Upper lobe of left lung (tissue), 6 donors: ENCODE measurements at regions not wholly inside any gene's neighbourhood (a gene's known extent, or its start where the extent isn't known, plus 50 kb on each side); places are given as distances from the start of the nearest gene placed in this dataset.

Experiments used
- ATAC-seq, 2 donors: fragments of 200-7000 bp; cut with Tn5 transposase; one replicate each; pipeline ENCODE4 v1.9.1; 2022; ENCODE audit warnings: mild to moderate bottlenecking in 2 of 2, moderate library complexity in 2 of 2; ENCODE audit not compliant: low FRiP score in 2 of 2
- DNase-seq, 2 donors: peaks; one replicate each; pipeline ENCODE4 v3.0.0-alpha.2; 2019 to 2020
- H3K27ac ChIP-seq, 4 donors: fragments of 200-600 bp; sonication (generic); one replicate each; pipeline ENCODE4 v1.5.1; 2016 to 2019
- H3K27me3 ChIP-seq, 4 donors: fragments of 200-600 bp; sonication (generic); one replicate each; pipeline ENCODE4 v1.5.1; 2017 to 2019
- H3K36me3 ChIP-seq, 4 donors: fragments of 200-600 bp; sonication (generic); one replicate each; pipeline ENCODE4 v1.5.1; 2016 to 2019
- H3K4me1 ChIP-seq, 4 donors: fragments of 200-600 bp; sonication (generic); one replicate each; pipeline ENCODE4 v1.5.1; 2018 to 2019
- H3K4me3 ChIP-seq, 4 donors: fragments of 200-600 bp; sonication (generic); one replicate each; pipeline ENCODE4 v1.5.1; 2017 to 2019; ENCODE audit warnings: mild to moderate bottlenecking in 2 of 4, moderate library complexity in 1 of 4
- H3K9me3 ChIP-seq, 4 donors: fragments of 200-600 bp; sonication (generic); one replicate each; pipeline ENCODE4 v1.5.1; 2018 to 2019
- EP300 ChIP-seq, 4 donors: sonication (generic); formaldehyde crosslinking; IDR thresholded peaks; one replicate each; pipeline ENCODE4 v1.5.1; 2017; ENCODE audit warnings: antibody characterized with exemption in 4 of 4, control low read depth in 2 of 4
- POLR2A ChIP-seq, 4 donors: fragments of 450-650 bp; IDR thresholded peaks; one replicate each; pipeline ENCODE4 v1.5.1; 2016 to 2017; ENCODE audit warnings: antibody characterized with exemption in 4 of 4, mild to moderate bottlenecking in 2 of 4
- POLR2AphosphoS5 ChIP-seq, 2 donors: sonication (generic); formaldehyde crosslinking; IDR thresholded peaks; one replicate each; pipeline ENCODE4 v1.5.1; 2017; ENCODE audit warnings: antibody characterized with exemption in 2 of 2
- WGBS, 2 donors: methylation state at CpG; one replicate each; pipeline ENCODE4 v1.1.5; 2017 to 2018; 5-methylcytosine and 5-hydroxymethylcytosine counted together
- TF ChIP-seq, protein P1 (sequence below), 6 experiments: fragments of 450-650 bp in 4 of 6; fragments of 200-600 bp in 2 of 6; sonication (generic) in 2 of 6; IDR thresholded peaks; one replicate each; pipeline ENCODE4 v1.5.1; 2016 to 2019; ENCODE audit warnings: antibody characterized with exemption in 6 of 6
- donor health status: DM: no; HTN: no; CAD: no; lungs with moderate emphysema.
- donor health status: DM: no; HTN: yes; CAD: no; lungs with severe emphysema.

DNA sequence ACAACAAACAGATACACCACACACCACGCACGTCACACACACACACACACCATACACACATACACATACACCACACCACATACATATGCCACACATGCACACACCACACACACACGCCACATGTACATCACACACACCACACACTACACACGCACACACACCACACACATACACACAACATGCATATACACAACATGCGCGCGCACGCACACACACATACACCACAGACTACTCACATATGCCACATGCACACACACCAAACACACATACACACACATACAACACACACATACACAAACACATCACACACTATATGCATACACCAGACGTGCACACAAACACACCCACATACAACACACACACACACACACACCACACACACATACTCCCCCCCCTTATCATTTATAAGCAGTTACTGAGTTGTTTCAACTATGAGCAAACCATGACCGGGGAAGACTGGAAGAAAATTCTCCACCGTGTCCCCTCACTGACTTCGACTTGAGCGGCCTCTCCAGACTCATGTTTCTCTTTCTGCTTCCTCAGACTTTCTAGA lies 126.7 kb upstream of the IQSEC1 start:
- H3K36me3 ChIP-seq = no peaks in the 10 kb centered on the region
- ATAC-seq (no peak), DNase-seq (no peak)
- peaks cover 0 to 8% (median 0%) of the 10 kb centered on the region in 4 donors for H3K4me1 ChIP-seq
- H3K4me3 ChIP-seq = no peak overlapping the region
- H3K27ac ChIP-seq = no peak overlapping the region
- peaks cover 0 to 11% (median 0%) of the 10 kb centered on the region in 4 donors for H3K27me3 ChIP-seq
- TF ChIP-seq, protein P1, sequence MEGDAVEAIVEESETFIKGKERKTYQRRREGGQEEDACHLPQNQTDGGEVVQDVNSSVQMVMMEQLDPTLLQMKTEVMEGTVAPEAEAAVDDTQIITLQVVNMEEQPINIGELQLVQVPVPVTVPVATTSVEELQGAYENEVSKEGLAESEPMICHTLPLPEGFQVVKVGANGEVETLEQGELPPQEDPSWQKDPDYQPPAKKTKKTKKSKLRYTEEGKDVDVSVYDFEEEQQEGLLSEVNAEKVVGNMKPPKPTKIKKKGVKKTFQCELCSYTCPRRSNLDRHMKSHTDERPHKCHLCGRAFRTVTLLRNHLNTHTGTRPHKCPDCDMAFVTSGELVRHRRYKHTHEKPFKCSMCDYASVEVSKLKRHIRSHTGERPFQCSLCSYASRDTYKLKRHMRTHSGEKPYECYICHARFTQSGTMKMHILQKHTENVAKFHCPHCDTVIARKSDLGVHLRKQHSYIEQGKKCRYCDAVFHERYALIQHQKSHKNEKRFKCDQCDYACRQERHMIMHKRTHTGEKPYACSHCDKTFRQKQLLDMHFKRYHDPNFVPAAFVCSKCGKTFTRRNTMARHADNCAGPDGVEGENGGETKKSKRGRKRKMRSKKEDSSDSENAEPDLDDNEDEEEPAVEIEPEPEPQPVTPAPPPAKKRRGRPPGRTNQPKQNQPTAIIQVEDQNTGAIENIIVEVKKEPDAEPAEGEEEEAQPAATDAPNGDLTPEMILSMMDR (IDR thresholded peaks at IDR 0.05) = no peak
- TF ChIP-seq POLR2A (IDR thresholded peaks at IDR 0.05) = no peak
- TF ChIP-seq EP300 (IDR thresholded peaks at IDR 0.05) = no peak
- TF ChIP-seq POLR2AphosphoS5 (IDR thresholded peaks at IDR 0.05) = no peak
- H3K9me3 ChIP-seq = no peaks in the 10 kb centered on the region
- 85 to 90% methylated on average over 13 of the region's 13 CpGs for WGBS, 2 donors

DNA sequence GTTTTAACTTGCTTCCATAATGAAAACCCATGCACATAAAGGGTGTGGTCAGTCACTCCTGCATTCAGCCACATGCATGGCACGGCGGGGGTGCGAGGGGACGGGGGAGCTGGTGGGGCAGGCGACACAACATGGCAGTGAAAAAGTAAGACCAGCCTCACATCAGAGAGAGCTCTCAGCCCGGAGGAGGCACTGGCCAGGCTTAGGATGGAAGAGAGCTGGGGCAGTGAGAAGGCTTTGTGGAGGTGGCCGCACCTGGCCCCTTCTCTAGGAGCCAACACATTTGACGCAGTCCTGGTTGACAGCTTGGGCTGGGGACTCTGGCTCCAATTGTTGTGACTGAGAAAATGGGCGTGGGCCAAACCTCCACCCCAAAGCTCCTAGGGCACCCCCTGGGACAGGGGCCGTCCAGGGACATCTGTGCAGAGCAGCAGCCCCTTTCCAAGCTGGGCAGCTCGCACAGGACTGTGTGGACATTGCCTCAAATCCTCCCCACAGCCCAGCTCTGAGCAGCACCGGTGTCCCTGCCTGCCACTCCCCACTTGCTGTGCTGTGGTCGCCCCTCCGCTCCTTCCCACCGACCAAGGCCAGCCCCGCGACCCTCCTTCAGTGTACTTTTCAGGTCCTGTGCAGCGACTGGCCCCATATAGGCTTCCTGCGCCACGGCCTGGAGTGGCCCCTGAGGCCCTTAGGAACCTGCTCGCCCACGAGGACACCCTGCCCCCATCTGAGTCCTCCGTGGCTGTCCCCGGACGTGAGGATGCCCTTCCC lies 126.0 kb upstream of the IQSEC1 start:
- peaks cover 0 to 5% (median 0%) of the 10 kb centered on the region in 4 donors for H3K4me1 ChIP-seq
- DNase-seq (peak; percentile 8 to 70), ATAC-seq (no peak)
- no peak overlapping the region for H3K4me3 ChIP-seq
- peaks cover 0 to 9% (median 0%) of the 10 kb centered on the region in 4 donors for H3K27me3 ChIP-seq
- H3K36me3 ChIP-seq = no peaks in the 10 kb centered on the region
- H3K27ac ChIP-seq = no peak overlapping the region
- H3K9me3 ChIP-seq = no peaks in the 10 kb centered on the region
- WGBS, 2 donors = 75 to 84% methylated on average over 19 to 23 of the region's 25 CpGs
- TF ChIP-seq EP300 (IDR thresholded peaks at IDR 0.05) = no peak
- no peak for TF ChIP-seq POLR2A (IDR thresholded peaks at IDR 0.05)
- TF ChIP-seq, protein P1 (IDR thresholded peaks at IDR 0.05) = no peak
- TF ChIP-seq POLR2AphosphoS5 (IDR thresholded peaks at IDR 0.05) = no peak

DNA sequence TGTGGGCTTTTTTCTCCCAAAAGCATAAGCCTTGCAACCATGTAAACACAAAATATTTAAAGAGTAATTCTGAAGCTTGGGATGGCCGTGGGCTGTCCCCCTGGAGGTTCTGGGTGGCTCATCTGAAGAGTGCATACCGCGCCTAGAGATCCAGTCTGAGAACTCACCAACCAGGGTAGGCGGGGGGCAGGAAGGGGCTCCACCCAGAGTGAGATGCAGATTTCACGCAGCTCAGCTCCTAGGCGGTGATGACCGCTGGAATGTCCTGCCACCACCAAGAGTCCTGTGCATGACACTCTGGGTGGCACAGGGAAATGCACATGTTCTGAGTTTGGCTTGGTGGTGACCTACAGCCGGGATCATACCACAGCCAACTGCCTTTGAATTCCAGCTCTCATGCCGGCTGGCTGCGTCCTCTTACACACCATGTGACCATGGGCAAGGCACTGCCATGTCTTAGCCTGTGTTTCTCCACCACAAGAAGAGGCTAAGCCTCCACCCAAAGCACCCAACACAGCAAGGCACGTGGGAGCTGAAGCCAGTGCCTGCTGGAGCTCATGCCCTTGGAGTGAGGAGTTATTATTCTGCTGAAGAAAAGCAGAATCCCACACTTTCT lies 125.1 kb upstream of the IQSEC1 start:
- H3K4me1 ChIP-seq = no peaks in the 10 kb centered on the region
- peaks cover 0 to 2% (median 0%) of the 10 kb centered on the region in 4 donors for H3K27me3 ChIP-seq
- DNase-seq = peak in 1 of 2 donors; percentile 14
- 75 to 85% methylated on average over 5 to 11 of the region's 11 CpGs for WGBS, 2 donors
- H3K36me3 ChIP-seq = no peaks in the 10 kb centered on the region
- no peak overlapping the region for H3K27ac ChIP-seq
- no peak overlapping the region for H3K4me3 ChIP-seq
- ATAC-seq = no peak
- no peaks in the 10 kb centered on the region for H3K9me3 ChIP-seq
- TF ChIP-seq EP300 (IDR thresholded peaks at IDR 0.05) = no peak
- no peak for TF ChIP-seq POLR2A (IDR thresholded peaks at IDR 0.05)
- TF ChIP-seq, protein P1 (IDR thresholded peaks at IDR 0.05) = no peak
- no peak for TF ChIP-seq POLR2AphosphoS5 (IDR thresholded peaks at IDR 0.05)

DNA sequence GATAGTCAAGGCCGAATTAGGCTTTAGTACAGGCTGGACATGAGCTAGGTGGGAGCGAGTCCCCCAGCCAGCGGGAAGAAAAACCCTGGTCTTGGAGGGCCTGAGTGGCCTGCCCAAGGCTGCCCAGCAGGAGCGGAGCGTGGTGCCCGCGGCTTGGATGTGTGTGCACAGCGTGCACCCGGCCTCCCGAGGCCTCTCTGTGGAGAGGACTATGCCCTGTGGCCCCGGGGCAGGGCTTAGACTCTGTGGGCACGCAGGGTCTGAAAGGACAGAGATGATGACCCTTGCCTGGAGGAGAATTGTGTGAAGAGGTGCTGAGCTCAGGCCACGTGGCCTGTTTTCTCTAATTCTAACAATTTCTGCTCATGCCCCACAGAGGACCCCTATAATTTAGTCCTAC lies 124.6 kb upstream of the IQSEC1 start:
- Histone ChIP-seq H3K27ac (no peak overlapping the region), H3K4me3 (no peak overlapping the region), H3K9me3 (no peaks in the 10 kb centered on the region), H3K4me1 (no peaks in the 10 kb centered on the region), H3K27me3 (no peaks in the 10 kb centered on the region), H3K36me3 (no peaks in the 10 kb centered on the region)
- TF ChIP-seq POLR2AphosphoS5 (IDR thresholded peaks at IDR 0.05) (no peak), POLR2A (IDR thresholded peaks at IDR 0.05) (no peak), EP300 (IDR thresholded peaks at IDR 0.05) (no peak)
- TF ChIP-seq, protein P1 (IDR thresholded peaks at IDR 0.05) = no peak
- ATAC-seq (no peak), DNase-seq (peak in 1 of 2 donors; percentile 61)
- 76 to 90% methylated on average over 3 to 13 of the region's 13 CpGs for WGBS, 2 donors
